Chondrocyte (in vitro differentiated cells): ENCODE measurements at regions not wholly inside any gene's neighbourhood (a gene's known extent, or its start where the extent isn't known, plus 50 kb on each side); places are given as distances from the start of the nearest gene placed in this dataset.

Experiments
- DNase-seq: peaks from one replicate; pipeline ENCODE4 v3.0.0; 2021; ENCODE audit warnings: mixed read lengths, low spot score
- H3K27ac Mint-ChIP-seq: one replicate; pipeline ENCODE4 v1.8.0; 2021; ENCODE audit warnings: mild to moderate bottlenecking, moderate library complexity, mixed read lengths; ENCODE audit not compliant: unreplicated experiment
- H3K27me3 Mint-ChIP-seq: 2 replicates; pipeline ENCODE4 v1.8.0; 2021; ENCODE audit warnings: low read depth, mixed read lengths
- H3K36me3 Mint-ChIP-seq: 2 replicates; pipeline ENCODE4 v1.8.0; 2021; ENCODE audit warnings: low read depth, mixed read lengths
- H3K4me1 Mint-ChIP-seq: 2 replicates; pipeline ENCODE4 v1.8.0; 2021; ENCODE audit warnings: low read depth, mild to moderate bottlenecking, mixed read lengths
- H3K4me3 Mint-ChIP-seq: one replicate; pipeline ENCODE4 v1.8.0; 2021; ENCODE audit warnings: mild to moderate bottlenecking, moderate library complexity, mixed read lengths; ENCODE audit not compliant: unreplicated experiment
- H3K9me3 Mint-ChIP-seq: 2 replicates; pipeline ENCODE4 v1.8.0; 2021; ENCODE audit warnings: low read depth, mixed read lengths
- TF ChIP-seq, protein P1 (sequence below): fragments of 200-600 bp; sonication (generic); IDR thresholded peaks from 2 replicates; pipeline ENCODE4 v1.5.0; 2021; ENCODE audit warnings: antibody characterized with exemption, mild to moderate bottlenecking, moderate library complexity

DNA sequence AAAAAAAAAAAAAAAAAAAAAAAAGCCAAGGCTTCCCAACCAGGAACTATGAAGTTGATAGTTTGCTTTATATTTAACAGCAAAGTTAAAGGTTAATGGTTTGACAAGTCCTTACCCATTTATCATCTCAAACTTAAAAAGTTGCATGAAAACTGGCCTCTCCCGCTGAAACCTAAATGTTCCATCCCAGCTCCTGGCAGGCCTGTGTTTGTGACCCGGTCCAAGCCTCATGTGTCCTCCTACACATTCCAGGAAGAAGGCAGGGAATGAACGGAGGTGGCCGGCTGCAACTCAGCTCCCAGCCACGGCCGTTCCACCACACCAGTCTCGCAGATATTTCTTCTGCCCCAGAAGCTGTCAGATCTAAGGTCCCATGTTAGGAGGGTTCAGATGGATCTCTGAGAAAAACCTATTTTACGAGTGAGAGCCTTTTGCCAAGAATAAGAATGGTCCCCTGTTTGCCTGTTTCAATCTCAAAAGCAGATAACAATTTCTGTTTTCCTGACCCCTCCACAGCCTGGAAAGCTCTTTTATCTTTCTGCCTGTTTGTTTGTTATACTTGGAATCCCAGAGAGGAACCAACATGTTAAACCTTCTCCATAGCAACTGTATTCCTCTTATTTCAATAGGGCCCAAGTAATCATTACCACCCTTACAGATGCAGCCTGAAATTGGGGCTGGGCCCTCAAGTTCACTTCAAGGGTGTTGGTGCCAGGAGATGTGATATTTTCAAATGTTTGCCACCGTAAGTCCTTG lies 56.5 kb downstream of the KCTD12 start:
- H3K4me3 Mint-ChIP-seq = no peak overlapping the region
- H3K9me3 Mint-ChIP-seq = no peaks in the 10 kb centered on the region
- DNase-seq = no peak
- no peaks in the 10 kb centered on the region for H3K27me3 Mint-ChIP-seq
- peaks cover 18% of the 10 kb centered on the region for H3K4me1 Mint-ChIP-seq
- no peak overlapping the region for H3K27ac Mint-ChIP-seq
- H3K36me3 Mint-ChIP-seq = no peaks in the 10 kb centered on the region
- TF ChIP-seq, protein P1, sequence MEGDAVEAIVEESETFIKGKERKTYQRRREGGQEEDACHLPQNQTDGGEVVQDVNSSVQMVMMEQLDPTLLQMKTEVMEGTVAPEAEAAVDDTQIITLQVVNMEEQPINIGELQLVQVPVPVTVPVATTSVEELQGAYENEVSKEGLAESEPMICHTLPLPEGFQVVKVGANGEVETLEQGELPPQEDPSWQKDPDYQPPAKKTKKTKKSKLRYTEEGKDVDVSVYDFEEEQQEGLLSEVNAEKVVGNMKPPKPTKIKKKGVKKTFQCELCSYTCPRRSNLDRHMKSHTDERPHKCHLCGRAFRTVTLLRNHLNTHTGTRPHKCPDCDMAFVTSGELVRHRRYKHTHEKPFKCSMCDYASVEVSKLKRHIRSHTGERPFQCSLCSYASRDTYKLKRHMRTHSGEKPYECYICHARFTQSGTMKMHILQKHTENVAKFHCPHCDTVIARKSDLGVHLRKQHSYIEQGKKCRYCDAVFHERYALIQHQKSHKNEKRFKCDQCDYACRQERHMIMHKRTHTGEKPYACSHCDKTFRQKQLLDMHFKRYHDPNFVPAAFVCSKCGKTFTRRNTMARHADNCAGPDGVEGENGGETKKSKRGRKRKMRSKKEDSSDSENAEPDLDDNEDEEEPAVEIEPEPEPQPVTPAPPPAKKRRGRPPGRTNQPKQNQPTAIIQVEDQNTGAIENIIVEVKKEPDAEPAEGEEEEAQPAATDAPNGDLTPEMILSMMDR = no peak

GRCh38 chr13:76828316-76828741 lies 57.9 kb downstream of the KCTD12 start:
- Mint-ChIP-seq H3K9me3 (no peaks in the 10 kb centered on the region), H3K36me3 (no peaks in the 10 kb centered on the region), H3K4me3 (no peak overlapping the region), H3K27ac (no peak overlapping the region), H3K4me1 (peaks cover 18% of the 10 kb centered on the region), H3K27me3 (no peaks in the 10 kb centered on the region)
- TF ChIP-seq, protein P1 = no peak
- DNase-seq = no peak

GRCh38 chr13:76826527-76826926 lies 59.7 kb downstream of the KCTD12 start:
- Mint-ChIP-seq H3K4me1 (peaks cover 18% of the 10 kb centered on the region), H3K4me3 (no peak overlapping the region), H3K27me3 (no peaks in the 10 kb centered on the region), H3K36me3 (no peaks in the 10 kb centered on the region), H3K9me3 (no peaks in the 10 kb centered on the region), H3K27ac (no peak overlapping the region)
- DNase-seq = no peak
- TF ChIP-seq, protein P1 = no peak

- Mint-ChIP-seq H3K36me3 (no peaks in the 10 kb centered on the region), H3K27ac (peak overlapping the region; percentile 66), H3K27me3 (no peaks in the 10 kb centered on the region), H3K9me3 (no peaks in the 10 kb centered on the region), H3K4me1 (peaks cover 18% of the 10 kb centered on the region), H3K4me3 (no peak overlapping the region)
- no peak for DNase-seq
- TF ChIP-seq, protein P1 = no peak
These were observed 60.8 kb downstream of the KCTD12 start for GRCh38 chr13:76825430-76825829.

DNA sequence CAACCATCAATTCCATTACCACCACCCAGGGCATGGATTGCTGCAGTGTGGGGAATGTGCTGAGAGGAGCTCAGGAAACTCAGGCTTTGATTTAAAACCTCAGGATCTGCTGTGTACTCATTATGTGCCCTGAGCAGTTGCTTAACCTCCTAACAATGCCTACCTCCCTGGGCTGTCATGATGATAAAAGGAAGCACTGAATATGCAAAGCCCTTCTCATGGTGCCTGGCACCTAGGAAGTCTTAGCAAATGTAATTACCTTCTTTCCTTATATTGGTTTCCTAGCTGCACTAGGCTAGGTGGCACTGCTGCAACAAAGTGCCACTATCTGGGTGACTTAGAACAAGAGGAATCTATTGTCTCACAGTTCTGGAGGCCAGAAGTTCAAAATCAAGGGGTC lies 62.2 kb downstream of the KCTD12 start:
- H3K4me1 Mint-ChIP-seq = peaks cover 16% of the 10 kb centered on the region
- H3K27ac Mint-ChIP-seq = no peak overlapping the region
- DNase-seq = no peak
- no peak overlapping the region for H3K4me3 Mint-ChIP-seq
- no peaks in the 10 kb centered on the region for H3K9me3 Mint-ChIP-seq
- H3K36me3 Mint-ChIP-seq = no peaks in the 10 kb centered on the region
- no peaks in the 10 kb centered on the region for H3K27me3 Mint-ChIP-seq
- TF ChIP-seq, protein P1 = no peak
